H1 (cell line): ENCODE measurements at regions not wholly inside any gene's neighbourhood (a gene's known extent, or its start where the extent isn't known, plus 50 kb on each side); places are given as distances from the start of the nearest gene placed in this dataset.

Experiments
- CHD7 ChIP-seq: fragments of 300-600 bp; sonication (generic); IDR thresholded peaks from 2 replicates; pipeline ENCODE4 v1.7.1; 2012; ENCODE audit warnings: low read length, moderate library complexity, mild to moderate bottlenecking, inconsistent platforms; ENCODE audit not compliant: insufficient replicate concordance
- CTCF ChIP-seq, 3 experiments: IDR thresholded peaks; 1 replicate in 2 of 3; 2 replicates in 1 of 3; pipeline versions ENCODE4 v1.5.1 to v1.6.1; 2011; ENCODE audit warnings: low read length in 3 of 3, mild to moderate bottlenecking in 3 of 3, inconsistent platforms in 2 of 3, low read depth in 1 of 3, moderate library complexity in 1 of 3; ENCODE audit not compliant: insufficient read depth in 1 of 3; ENCODE audit errors: control extremely low read depth in 1 of 3
- JUND ChIP-seq: IDR thresholded peaks from 2 replicates; pipeline ENCODE4 v1.6.1; 2011; ENCODE audit warnings: mild to moderate bottlenecking, improper control_type of control experiment, low read length
- KDM1A ChIP-seq: fragments of 200-600, 300-600 bp; sonication (generic); IDR thresholded peaks from 2 replicates; pipeline ENCODE4 v1.7.1; 2016; ENCODE audit warnings: mild to moderate bottlenecking, low read length, borderline replicate concordance
- KDM5A ChIP-seq: fragments of 200-600 bp; IDR thresholded peaks from 2 replicates; pipeline ENCODE4 v1.7.1; 2012; ENCODE audit warnings: mild to moderate bottlenecking, low read length, inconsistent platforms, mixed read lengths
- RAD21 ChIP-seq, 2 experiments: IDR thresholded peaks in 1 of 2; conservative IDR thresholded peaks in 1 of 2; 2 replicates each; pipeline ENCODE4 v1.6.1; 2011; ENCODE audit warnings: low read depth in 2 of 2, low read length in 2 of 2, improper control_type of control experiment in 1 of 2, inconsistent platforms in 1 of 2, mild to moderate bottlenecking in 1 of 2, moderate library complexity in 1 of 2
- SIN3A ChIP-seq, 2 experiments: IDR thresholded peaks in 1 of 2; conservative IDR thresholded peaks in 1 of 2; 2 replicates each; pipeline ENCODE4 v1.6.1; 2011 to 2012; ENCODE audit warnings: low read length in 2 of 2, improper control_type of control experiment in 1 of 2, low read depth in 1 of 2, mild to moderate bottlenecking in 1 of 2
- SP4 ChIP-seq: IDR thresholded peaks from 2 replicates; pipeline ENCODE4 v1.6.1; 2012; ENCODE audit warnings: low read length, inconsistent platforms

- no peak for TF ChIP-seq CHD7
- TF ChIP-seq KDM5A = no peak
- TF ChIP-seq SP4 = no peak
- no peak for TF ChIP-seq KDM1A
- TF ChIP-seq CTCF (IDR thresholded peaks at IDR 0.05; ENCODE audit: control extremely low read depth in 1 of 3, insufficient read depth in 1 of 3, low read depth in 1 of 3, low read length in 3 of 3) = no peak
- no peak for TF ChIP-seq RAD21 (IDR thresholded peaks at IDR 0.05 in 1 of 2, conservative IDR thresholded peaks at IDR 0.05 in 1 of 2; ENCODE audit: low read depth in 2 of 2, low read length in 2 of 2)
- TF ChIP-seq SIN3A (conservative IDR thresholded peaks at IDR 0.05 in 1 of 2, IDR thresholded peaks at IDR 0.05 in 1 of 2; ENCODE audit: low read depth in 1 of 2, low read length in 2 of 2) = no peak
- TF ChIP-seq JUND = no peak
- TF ChIP-seq, all 59 proteins: peak for 0
Observed at GRCh38 chr1:238589843-238590435, 699.2 kb upstream of the ZP4 start (continued).
